ENCODE measurements at regions not wholly inside any gene's neighbourhood (a gene's known extent, or its start where the extent isn't known, plus 50 kb on each side); places are given as distances from the start of the nearest gene placed in this dataset.

GRCh38 chr4:114208574-114209151 lies 229.2 kb upstream of the ARSJ start (continued):
- TF ChIP-seq MAFK (IDR thresholded peaks at IDR 0.05; ENCODE audit: low read depth, low read length), result no peak

DNA sequence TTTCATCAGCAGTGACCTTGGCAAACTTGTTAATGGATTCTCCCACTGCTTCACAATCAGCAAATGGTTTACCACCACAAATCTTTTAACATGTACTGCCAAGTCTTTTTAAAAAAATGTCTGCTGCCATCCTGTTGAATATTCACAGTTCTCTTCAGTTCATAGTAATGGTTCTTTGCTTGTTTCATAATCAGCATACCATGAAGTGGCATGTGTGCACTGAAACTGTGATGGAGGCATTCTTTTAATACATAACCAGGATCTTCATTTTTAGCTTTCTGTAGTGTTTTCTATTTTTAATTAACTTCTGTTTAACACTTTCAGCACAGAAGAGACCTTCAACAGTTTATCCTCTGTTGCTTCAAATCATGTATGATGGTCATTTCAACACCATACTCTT lies 230.1 kb upstream of the ARSJ start:
- H3K23me2 ChIP-seq (ENCODE audit: low read depth, low read length), result no peaks in the 10 kb centered on the region
- H3K9me3 ChIP-seq (ENCODE audit: insufficient read depth in 2 of 2, low read depth in 1 of 2, low read length in 1 of 2), result no peaks in the 10 kb centered on the region
- no peak overlapping the region for H2BK20ac ChIP-seq (ENCODE audit: low read length)
- no peak overlapping the region for H2BK15ac ChIP-seq (ENCODE audit: low read length)
- no peaks in the 10 kb centered on the region for H3K4me1 ChIP-seq (replicated peaks in 1 of 4; ENCODE audit: control insufficient read depth in 3 of 4, insufficient read depth in 4 of 4, low read length in 3 of 4)
- no peak overlapping the region for H2AK5ac ChIP-seq (ENCODE audit: low read depth, low read length)
- FAIRE-seq (no peak), DNase-seq (ENCODE audit: low read depth in 1 of 2, low spot score in 2 of 2) (no peak)
- no peaks in the 10 kb centered on the region for H3K79me2 ChIP-seq (ENCODE audit: control insufficient read depth in 1 of 2, insufficient read depth in 2 of 2, low read length in 2 of 2)
- H4K5ac ChIP-seq (ENCODE audit: insufficient read length, low read depth, low read length), result no peak overlapping the region
- H4K20me1 ChIP-seq (replicated peaks in 1 of 2; ENCODE audit: control insufficient read depth in 1 of 2, insufficient read depth in 2 of 2, low read length in 2 of 2), result no peaks in the 10 kb centered on the region
- H3K27me3 ChIP-seq (replicated peaks in 1 of 4; ENCODE audit: control insufficient read depth in 3 of 4, extremely low read depth in 1 of 4, insufficient read depth in 3 of 4, low read length in 3 of 4), result peaks cover 0 to 1% (median 0%) of the 10 kb centered on the region in 4 experiments; a peak in 1 of 7 replicates
- no peak overlapping the region for H3K4me3 ChIP-seq (ENCODE audit: extremely low read depth in 1 of 4, insufficient read depth in 2 of 4, low read depth in 3 of 4, low read length in 4 of 4)
- POLR2A ChIA-PET (ENCODE audit: partially characterized antibody), result no interaction called here
- H3K18ac ChIP-seq (ENCODE audit: extremely low read depth, low read length), result no peak overlapping the region
- no peak overlapping the region for H4K91ac ChIP-seq (replicated peaks; ENCODE audit: insufficient read length, low read length)
- H3K23ac ChIP-seq (ENCODE audit: insufficient read length), result no peak overlapping the region
- H2BK120ac ChIP-seq (replicated peaks; ENCODE audit: low read depth, low read length), result no peak overlapping the region
- H2BK5ac ChIP-seq (ENCODE audit: low read depth, low read length), result no peak overlapping the region
- TF ChIP-seq EP300 (IDR thresholded peaks at IDR 0.05; ENCODE audit: borderline replicate concordance in 1 of 2, low read depth in 2 of 2, low read length in 2 of 2) (no peak), ATF3 (IDR thresholded peaks at IDR 0.05; ENCODE audit: insufficient read depth, low read depth, low read length) (no peak), PHF8 (conservative IDR thresholded peaks at IDR 0.05; ENCODE audit: low read depth, low read length) (no peak), ATF2 (IDR thresholded peaks at IDR 0.05; ENCODE audit: low read length) (no peak), RXRA (IDR thresholded peaks at IDR 0.05; ENCODE audit: insufficient read depth, low read depth, low read length) (no peak), ASH2L (IDR thresholded peaks at IDR 0.05; ENCODE audit: low read length) (no peak), SIN3A (conservative IDR thresholded peaks at IDR 0.05 in 1 of 2, IDR thresholded peaks at IDR 0.05 in 1 of 2; ENCODE audit: low read depth in 1 of 2, low read length in 2 of 2) (no peak)
- TF ChIP-seq, protein P1, sequence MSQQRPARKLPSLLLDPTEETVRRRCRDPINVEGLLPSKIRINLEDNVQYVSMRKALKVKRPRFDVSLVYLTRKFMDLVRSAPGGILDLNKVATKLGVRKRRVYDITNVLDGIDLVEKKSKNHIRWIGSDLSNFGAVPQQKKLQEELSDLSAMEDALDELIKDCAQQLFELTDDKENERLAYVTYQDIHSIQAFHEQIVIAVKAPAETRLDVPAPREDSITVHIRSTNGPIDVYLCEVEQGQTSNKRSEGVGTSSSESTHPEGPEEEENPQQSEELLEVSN (IDR thresholded peaks at IDR 0.05), result no peak
- H4K8ac ChIP-seq (ENCODE audit: extremely low read depth, insufficient read depth, low read length), result no peak overlapping the region
- H3K56ac ChIP-seq (replicated peaks; ENCODE audit: insufficient read length, low read depth, low read length), result no peak overlapping the region
- peak overlapping the region; percentile 33; the same call in 1 of the 2 replicates for H2AFZ ChIP-seq (ENCODE audit: low read length)
- H3K27ac ChIP-seq (ENCODE audit: low read depth, low read length), result no peak overlapping the region
- no peaks in the 10 kb centered on the region for H3K79me1 ChIP-seq (ENCODE audit: low read depth, low read length)
- H3K36me3 ChIP-seq (ENCODE audit: control insufficient read depth in 2 of 4, insufficient read depth in 4 of 4, low read length in 3 of 4), result no peaks in the 10 kb centered on the region
- H3K14ac ChIP-seq (ENCODE audit: insufficient read length), result no peak overlapping the region
- CTCF ChIA-PET (ENCODE audit: partially characterized antibody), result no interaction called here
- no peak overlapping the region for H3K4me2 ChIP-seq (ENCODE audit: insufficient read depth in 1 of 2, low read depth in 2 of 2, low read length in 2 of 2)
- H2BK12ac ChIP-seq (ENCODE audit: low read depth, low read length), result no peak overlapping the region
- no peak overlapping the region for H3K9ac ChIP-seq (replicated peaks in 1 of 4; ENCODE audit: extremely low read depth in 1 of 4, low read depth in 3 of 4, low read length in 3 of 4)
- H3K4ac ChIP-seq (replicated peaks; ENCODE audit: insufficient read length, low read depth, low read length), result no peak overlapping the region

Data from H1 (cell line).